ENCODE measurements at regions not wholly inside any gene's neighbourhood (a gene's known extent, or its start where the extent isn't known, plus 50 kb on each side); places are given as distances from the start of the nearest gene placed in this dataset.

GRCh38 chr9:1839909-1840308 lies 175.2 kb upstream of the SMARCA2 start:
- TF ChIP-seq CTCF (conservative IDR thresholded peaks at IDR 0.05) = no peak
- no peak overlapping the region for H3K9ac ChIP-seq (ENCODE audit: extremely low read depth, low read length, poor library complexity, severe bottlenecking)
- no peaks in the 10 kb centered on the region for H3K9me3 Mint-ChIP-seq
- no peaks in the 10 kb centered on the region for H3K9me3 ChIP-seq (ENCODE audit: control insufficient read depth, low read length)
- H3K4me1 Mint-ChIP-seq = no peaks in the 10 kb centered on the region
- 74 to 89% methylated on average over 5 to 6 of the region's 6 CpGs for WGBS, 2 experiments (ENCODE audit: insufficient coverage in 1 of 2, insufficient read length in 1 of 2)
- no peaks in the 10 kb centered on the region for H3K36me3 Mint-ChIP-seq (ENCODE audit: low read depth)
- no peaks in the 10 kb centered on the region for H3K36me3 ChIP-seq (ENCODE audit: control insufficient read depth, insufficient read depth, low read length)
- no peak overlapping the region for H3K4me3 ChIP-seq (ENCODE audit: low read length)
- H3K4me1 ChIP-seq (ENCODE audit: control insufficient read depth, insufficient read depth, low read length) = no peaks in the 10 kb centered on the region
- no peak overlapping the region for H3K27ac Mint-ChIP-seq
- no peak for DNase-seq
- H3K27ac ChIP-seq (ENCODE audit: low read depth, low read length) = no peak overlapping the region
- no peaks in the 10 kb centered on the region for H3K27me3 ChIP-seq (ENCODE audit: control insufficient read depth, insufficient read depth, low read length, poor library complexity, severe bottlenecking)
- H3K27me3 Mint-ChIP-seq (ENCODE audit: insufficient read depth) = peaks cover 2% of the 10 kb centered on the region
- H3K4me3 Mint-ChIP-seq = no peak overlapping the region

- no peaks in the 10 kb centered on the region for H3K36me3 Mint-ChIP-seq (ENCODE audit: low read depth)
- no peak for DNase-seq
- Histone ChIP-seq H3K9ac (ENCODE audit: extremely low read depth, low read length, poor library complexity, severe bottlenecking) (no peak overlapping the region), H3K4me3 (ENCODE audit: low read length) (no peak overlapping the region), H3K27ac (ENCODE audit: low read depth, low read length) (no peak overlapping the region), H3K4me1 (ENCODE audit: control insufficient read depth, insufficient read depth, low read length) (peaks cover 2% of the 10 kb centered on the region), H3K9me3 (ENCODE audit: control insufficient read depth, low read length) (no peaks in the 10 kb centered on the region), H3K27me3 (ENCODE audit: control insufficient read depth, insufficient read depth, low read length, poor library complexity, severe bottlenecking) (no peaks in the 10 kb centered on the region), H3K36me3 (ENCODE audit: control insufficient read depth, insufficient read depth, low read length) (no peaks in the 10 kb centered on the region)
- no peak overlapping the region for H3K4me3 Mint-ChIP-seq
- no peak overlapping the region for H3K27ac Mint-ChIP-seq
- H3K9me3 Mint-ChIP-seq = no peaks in the 10 kb centered on the region
- peaks cover 2% of the 10 kb centered on the region for H3K27me3 Mint-ChIP-seq (ENCODE audit: insufficient read depth)
- H3K4me1 Mint-ChIP-seq = peaks cover 5% of the 10 kb centered on the region
- peak; percentile 46 for TF ChIP-seq CTCF (conservative IDR thresholded peaks at IDR 0.05)
- 40 to 88% methylated on average over 1 to 2 of the region's 2 CpGs for WGBS, 2 experiments (ENCODE audit: insufficient coverage in 1 of 2, insufficient read length in 1 of 2)
These were observed 169.7 kb upstream of the SMARCA2 start for GRCh38 chr9:1845425-1845824.

- Histone ChIP-seq H3K36me3 (ENCODE audit: control insufficient read depth, insufficient read depth, low read length) (no peaks in the 10 kb centered on the region), H3K27me3 (ENCODE audit: control insufficient read depth, insufficient read depth, low read length, poor library complexity, severe bottlenecking) (no peaks in the 10 kb centered on the region), H3K9ac (ENCODE audit: extremely low read depth, low read length, poor library complexity, severe bottlenecking) (no peak overlapping the region), H3K4me3 (ENCODE audit: low read length) (no peak overlapping the region), H3K27ac (ENCODE audit: low read depth, low read length) (no peak overlapping the region), H3K4me1 (ENCODE audit: control insufficient read depth, insufficient read depth, low read length) (no peaks in the 10 kb centered on the region), H3K9me3 (ENCODE audit: control insufficient read depth, low read length) (no peaks in the 10 kb centered on the region)
- TF ChIP-seq CTCF (conservative IDR thresholded peaks at IDR 0.05) = no peak
- H3K27ac Mint-ChIP-seq = no peak overlapping the region
- whole genome bisulfite sequencing, 2 experiments (ENCODE audit: insufficient coverage in 1 of 2, insufficient read length in 1 of 2) = 79 to 100% methylated on average over 1 to 3 of the region's 3 CpGs
- no peak overlapping the region for H3K4me3 Mint-ChIP-seq
- DNase-seq = no peak
- no peaks in the 10 kb centered on the region for H3K36me3 Mint-ChIP-seq (ENCODE audit: low read depth)
- H3K4me1 Mint-ChIP-seq = no peaks in the 10 kb centered on the region
- peaks cover 4% of the 10 kb centered on the region for H3K27me3 Mint-ChIP-seq (ENCODE audit: insufficient read depth)
- H3K9me3 Mint-ChIP-seq = peaks cover 23% of the 10 kb centered on the region
These were observed 159.4 kb upstream of the SMARCA2 start for GRCh38 chr9:1855726-1856125.

Data from endodermal cell (in vitro differentiated cells).